Panc1 (cell line): ENCODE measurements at regions not wholly inside any gene's neighbourhood (a gene's known extent, or its start where the extent isn't known, plus 50 kb on each side); places are given as distances from the start of the nearest gene placed in this dataset.

Source experiments
- REST ChIP-seq, 2 experiments: IDR thresholded peaks; 2 replicates each; pipeline ENCODE4 v1.6.1; 2011 to 2012; ENCODE audit warnings: low read depth in 2 of 2, control low read depth in 1 of 2, low read length in 1 of 2, mild to moderate bottlenecking in 1 of 2, moderate library complexity in 1 of 2; ENCODE audit not compliant: insufficient read depth in 1 of 2
- TCF7L2 ChIP-seq: IDR thresholded peaks from 2 replicates; pipeline ENCODE4 v1.6.1; 2011; ENCODE audit warnings: mild to moderate bottlenecking, low read depth, low read length, inconsistent platforms
- TF ChIP-seq, protein P1 (sequence below): fragments of 450-650 bp; IDR thresholded peaks from 2 replicates; pipeline ENCODE4 v1.5.1; 2017; ENCODE audit warnings: mild to moderate bottlenecking

DNA sequence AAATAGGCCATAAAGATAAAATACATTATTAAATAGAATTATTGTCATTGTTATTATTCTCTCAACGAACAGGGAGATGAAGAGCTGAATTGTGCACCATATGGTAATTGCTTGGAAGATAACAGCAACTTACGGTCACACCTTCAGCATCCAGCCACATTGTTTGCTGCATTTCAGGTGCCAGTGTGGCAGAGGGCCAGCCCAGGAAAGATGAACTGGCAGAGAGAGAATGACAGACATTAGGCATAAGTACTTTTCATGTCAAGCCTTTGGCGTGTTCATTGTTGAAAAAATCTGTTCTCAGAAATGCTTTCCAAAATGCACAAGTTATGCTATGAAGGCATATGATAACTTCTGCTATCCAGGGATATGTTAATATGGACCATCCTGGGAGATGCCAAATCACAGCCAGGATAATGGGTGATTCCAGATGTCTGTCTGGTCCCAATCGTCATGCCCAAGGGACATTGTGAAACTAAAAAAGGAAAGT is 748.6 kb upstream of the PIK3C3 start:
- TF ChIP-seq TCF7L2 (no peak), REST (IDR thresholded peaks at IDR 0.05; ENCODE audit: insufficient read depth in 1 of 2, low read depth in 2 of 2, low read length in 1 of 2) (no peak)
- TF ChIP-seq, protein P1, sequence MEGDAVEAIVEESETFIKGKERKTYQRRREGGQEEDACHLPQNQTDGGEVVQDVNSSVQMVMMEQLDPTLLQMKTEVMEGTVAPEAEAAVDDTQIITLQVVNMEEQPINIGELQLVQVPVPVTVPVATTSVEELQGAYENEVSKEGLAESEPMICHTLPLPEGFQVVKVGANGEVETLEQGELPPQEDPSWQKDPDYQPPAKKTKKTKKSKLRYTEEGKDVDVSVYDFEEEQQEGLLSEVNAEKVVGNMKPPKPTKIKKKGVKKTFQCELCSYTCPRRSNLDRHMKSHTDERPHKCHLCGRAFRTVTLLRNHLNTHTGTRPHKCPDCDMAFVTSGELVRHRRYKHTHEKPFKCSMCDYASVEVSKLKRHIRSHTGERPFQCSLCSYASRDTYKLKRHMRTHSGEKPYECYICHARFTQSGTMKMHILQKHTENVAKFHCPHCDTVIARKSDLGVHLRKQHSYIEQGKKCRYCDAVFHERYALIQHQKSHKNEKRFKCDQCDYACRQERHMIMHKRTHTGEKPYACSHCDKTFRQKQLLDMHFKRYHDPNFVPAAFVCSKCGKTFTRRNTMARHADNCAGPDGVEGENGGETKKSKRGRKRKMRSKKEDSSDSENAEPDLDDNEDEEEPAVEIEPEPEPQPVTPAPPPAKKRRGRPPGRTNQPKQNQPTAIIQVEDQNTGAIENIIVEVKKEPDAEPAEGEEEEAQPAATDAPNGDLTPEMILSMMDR = no peak
